Activated CD8-positive, alpha-beta T cell treated with anti-CD3 and anti-CD28 coated beads for 36 hours (primary cell): ENCODE measurements at regions not wholly inside any gene's neighbourhood (a gene's known extent, or its start where the extent isn't known, plus 50 kb on each side); places are given as distances from the start of the nearest gene placed in this dataset.

ENCODE experiments used
- ATAC-seq: fragments of 200-7000 bp; cut with Tn5 transposase; one replicate; pipeline ENCODE4 v1.10.0; 2021; ENCODE audit warnings: mild to moderate bottlenecking, moderate library complexity
- CTCF ChIA-PET: fragments of 350-600 bp; sonication (Branson Sonifier 250); formaldehyde crosslinking; loops from one replicate; lab custom pipeline; 2021; ENCODE audit warnings: antibody characterized with exemption; lab: Charles Lee
- POLR2A ChIA-PET: fragments of 350-600 bp; sonication (Branson Sonifier 250); formaldehyde crosslinking; loops from one replicate; lab custom pipeline; 2021; ENCODE audit warnings: antibody characterized with exemption; lab: Charles Lee
- DNase-seq: peaks from one replicate; pipeline ENCODE4 v3.0.0-alpha.2; 2020
- H3K27ac Mint-ChIP-seq: one replicate; pipeline ENCODE4 v1.8.0; 2021; ENCODE audit warnings: mild to moderate bottlenecking, mixed read lengths
- H3K27me3 Mint-ChIP-seq: one replicate; pipeline ENCODE4 v1.8.0; 2021; ENCODE audit warnings: mixed read lengths
- H3K36me3 Mint-ChIP-seq: one replicate; pipeline ENCODE4 v1.8.0; 2021; ENCODE audit warnings: low read depth, mixed read lengths
- H3K4me1 Mint-ChIP-seq: one replicate; pipeline ENCODE4 v1.8.0; 2021; ENCODE audit warnings: low read depth, mixed read lengths
- H3K4me3 Mint-ChIP-seq: one replicate; pipeline ENCODE4 v1.8.0; 2021; ENCODE audit warnings: mild to moderate bottlenecking, moderate library complexity, mixed read lengths
- H3K9me3 Mint-ChIP-seq: one replicate; pipeline ENCODE4 v1.8.0; 2021; ENCODE audit warnings: mixed read lengths
- intact Hi-C: fragments of 100-400 bp; cut with micrococcal nuclease; formaldehyde crosslinking; loops from one replicate; pipeline ENCODE4 v1.10.0; 2022
- TF ChIP-seq, protein P1 (sequence below): fragments of 200-600 bp; IDR thresholded peaks from one replicate; pipeline ENCODE4 v1.8.0; 2022; ENCODE audit warnings: antibody characterized with exemption, mild to moderate bottlenecking

DNA sequence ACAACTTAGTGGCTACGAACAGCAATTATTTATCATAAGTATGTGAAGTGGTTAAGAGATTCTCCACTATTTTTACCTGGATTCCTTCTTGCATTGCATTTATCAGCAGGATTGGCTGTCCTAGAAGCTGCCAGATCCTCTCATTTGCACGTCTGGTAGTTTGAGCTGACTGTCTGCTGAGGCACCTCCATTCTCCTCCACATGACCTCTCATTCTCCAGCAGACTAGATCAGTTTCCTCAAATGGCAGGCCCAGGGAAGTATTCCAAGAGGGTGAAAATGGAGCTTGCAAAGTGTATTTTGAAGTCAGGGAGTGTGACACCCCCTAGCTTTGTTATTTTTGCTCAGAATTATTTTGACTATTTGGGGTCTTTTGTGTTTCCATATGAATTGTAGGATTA is 870.1 kb downstream of the CDH11 start:
- Mint-ChIP-seq H3K4me3 (no peak overlapping the region), H3K36me3 (no peaks in the 10 kb centered on the region), H3K27me3 (no peaks in the 10 kb centered on the region), H3K27ac (no peak overlapping the region), H3K4me1 (no peaks in the 10 kb centered on the region), H3K9me3 (peaks cover 17% of the 10 kb centered on the region)
- intact Hi-C loops = no loop called here
- POLR2A ChIA-PET = no interaction called here
- no peak for ATAC-seq
- DNase-seq = no peak
- CTCF ChIA-PET = no interaction called here
- TF ChIP-seq, protein P1, sequence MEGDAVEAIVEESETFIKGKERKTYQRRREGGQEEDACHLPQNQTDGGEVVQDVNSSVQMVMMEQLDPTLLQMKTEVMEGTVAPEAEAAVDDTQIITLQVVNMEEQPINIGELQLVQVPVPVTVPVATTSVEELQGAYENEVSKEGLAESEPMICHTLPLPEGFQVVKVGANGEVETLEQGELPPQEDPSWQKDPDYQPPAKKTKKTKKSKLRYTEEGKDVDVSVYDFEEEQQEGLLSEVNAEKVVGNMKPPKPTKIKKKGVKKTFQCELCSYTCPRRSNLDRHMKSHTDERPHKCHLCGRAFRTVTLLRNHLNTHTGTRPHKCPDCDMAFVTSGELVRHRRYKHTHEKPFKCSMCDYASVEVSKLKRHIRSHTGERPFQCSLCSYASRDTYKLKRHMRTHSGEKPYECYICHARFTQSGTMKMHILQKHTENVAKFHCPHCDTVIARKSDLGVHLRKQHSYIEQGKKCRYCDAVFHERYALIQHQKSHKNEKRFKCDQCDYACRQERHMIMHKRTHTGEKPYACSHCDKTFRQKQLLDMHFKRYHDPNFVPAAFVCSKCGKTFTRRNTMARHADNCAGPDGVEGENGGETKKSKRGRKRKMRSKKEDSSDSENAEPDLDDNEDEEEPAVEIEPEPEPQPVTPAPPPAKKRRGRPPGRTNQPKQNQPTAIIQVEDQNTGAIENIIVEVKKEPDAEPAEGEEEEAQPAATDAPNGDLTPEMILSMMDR = no peak

DNA sequence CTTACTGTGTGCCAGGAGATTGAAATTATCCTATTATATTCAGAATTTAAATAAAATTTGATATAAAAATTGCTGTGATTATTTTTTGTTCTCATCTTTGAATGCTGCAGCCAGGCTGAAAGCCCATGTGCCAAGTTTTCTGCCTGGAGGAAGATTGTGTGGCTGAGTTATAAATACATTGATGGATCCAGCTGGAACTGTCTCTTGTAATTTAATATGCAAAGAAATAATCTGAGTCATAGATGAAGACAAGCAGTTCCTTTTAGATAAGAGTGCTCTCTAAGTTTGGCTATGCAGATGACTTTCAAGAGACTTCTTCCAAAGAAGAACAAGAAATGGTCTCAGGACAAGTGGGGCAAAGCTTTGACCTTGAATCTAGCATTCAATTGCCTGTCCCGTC is 871.0 kb downstream of the CDH11 start:
- Mint-ChIP-seq H3K36me3 (no peaks in the 10 kb centered on the region), H3K9me3 (peaks cover 15% of the 10 kb centered on the region), H3K27me3 (no peaks in the 10 kb centered on the region), H3K4me1 (no peaks in the 10 kb centered on the region), H3K4me3 (no peak overlapping the region), H3K27ac (no peak overlapping the region)
- CTCF ChIA-PET = no interaction called here
- TF ChIP-seq, protein P1 = no peak
- intact Hi-C loops = no loop called here
- POLR2A ChIA-PET = no interaction called here
- ATAC-seq (no peak), DNase-seq (no peak)

DNA sequence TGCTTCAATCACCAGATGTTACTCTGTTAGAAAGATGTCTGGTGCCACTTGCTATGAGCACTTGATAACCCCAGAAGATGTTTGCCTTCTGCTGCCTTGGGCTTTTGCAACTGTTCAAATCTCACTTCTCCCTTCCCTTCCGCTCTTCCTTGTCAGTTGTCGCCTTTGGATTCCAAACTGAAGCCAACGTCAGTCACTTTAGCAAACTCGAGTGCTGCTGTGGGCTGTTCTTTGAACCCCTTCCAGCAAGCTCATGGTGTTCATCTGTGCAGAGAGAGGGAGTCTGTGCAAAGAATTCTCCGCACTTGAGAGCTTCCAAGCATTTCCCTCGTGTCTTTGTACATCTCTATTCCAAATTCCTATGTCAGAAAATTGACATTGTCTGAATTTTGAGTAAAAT is 879.4 kb downstream of the CDH11 start:
- no peak for ATAC-seq
- Mint-ChIP-seq H3K4me3 (no peak overlapping the region), H3K36me3 (no peaks in the 10 kb centered on the region), H3K27me3 (no peaks in the 10 kb centered on the region), H3K9me3 (peaks cover 17% of the 10 kb centered on the region), H3K4me1 (no peaks in the 10 kb centered on the region), H3K27ac (no peak overlapping the region)
- POLR2A ChIA-PET = interaction anchor here (0.7 kb wide), 1 partner anchor 525 kb away, joined by 3 read pairs; no protein-coding TSS in a partner anchor
- intact Hi-C loops = no loop called here
- CTCF ChIA-PET = no interaction called here
- TF ChIP-seq, protein P1 = no peak
- no peak for DNase-seq

DNA sequence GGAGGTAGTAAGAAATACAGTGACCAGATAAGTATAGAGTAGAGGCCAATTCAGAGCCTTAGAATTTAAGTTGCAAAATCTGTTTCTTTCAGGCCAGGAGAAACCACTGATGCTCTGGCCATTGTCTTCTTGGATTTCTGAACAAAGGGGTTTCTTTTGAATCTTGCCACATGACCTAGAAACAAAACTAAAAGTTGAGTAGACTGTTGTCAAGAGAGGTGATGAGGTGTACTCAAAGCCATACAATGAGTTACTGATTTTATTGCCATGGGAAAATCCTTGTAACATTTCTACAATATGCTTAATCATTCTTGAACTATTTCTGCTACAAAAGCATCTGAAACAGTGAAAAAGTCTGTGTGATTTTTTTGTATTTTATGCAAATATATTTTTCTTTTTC is 881.3 kb downstream of the CDH11 start:
- Mint-ChIP-seq H3K27ac (no peak overlapping the region), H3K4me3 (no peak overlapping the region), H3K4me1 (no peaks in the 10 kb centered on the region), H3K36me3 (no peaks in the 10 kb centered on the region), H3K27me3 (no peaks in the 10 kb centered on the region), H3K9me3 (peaks cover 17% of the 10 kb centered on the region)
- intact Hi-C loops = no loop called here
- ChIA-PET POLR2A (no interaction called here), CTCF (no interaction called here)
- ATAC-seq (no peak), DNase-seq (no peak)
- TF ChIP-seq, protein P1 = no peak

DNA sequence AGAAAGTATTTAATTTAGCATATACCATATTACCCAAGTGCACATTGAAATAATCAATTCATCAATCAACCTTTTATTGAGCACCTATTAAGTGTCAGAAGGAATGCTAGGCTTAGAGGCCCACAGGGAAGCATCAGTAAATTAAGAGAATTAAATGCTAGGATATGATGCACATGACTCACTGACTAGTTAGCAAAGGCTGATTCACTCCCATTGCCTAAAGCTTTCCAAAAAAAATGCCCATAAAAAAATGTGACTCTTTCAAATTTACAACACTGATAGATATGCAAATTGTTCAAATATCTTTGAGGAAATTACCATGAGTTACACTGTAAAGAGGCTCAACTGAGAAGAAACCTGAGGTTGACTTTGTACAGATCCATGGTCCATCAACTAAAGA is 883.3 kb downstream of the CDH11 start:
- Mint-ChIP-seq H3K36me3 (no peaks in the 10 kb centered on the region), H3K4me3 (no peak overlapping the region), H3K4me1 (no peaks in the 10 kb centered on the region), H3K9me3 (peaks cover 11% of the 10 kb centered on the region), H3K27ac (no peak overlapping the region), H3K27me3 (no peaks in the 10 kb centered on the region)
- ChIA-PET CTCF (no interaction called here), POLR2A (no interaction called here)
- no peak for DNase-seq
- ATAC-seq = no peak
- TF ChIP-seq, protein P1 = no peak
- intact Hi-C loops = no loop called here
